ENCODE measurements at regions not wholly inside any gene's neighbourhood (a gene's known extent, or its start where the extent isn't known, plus 50 kb on each side); places are given as distances from the start of the nearest gene placed in this dataset.

DNA sequence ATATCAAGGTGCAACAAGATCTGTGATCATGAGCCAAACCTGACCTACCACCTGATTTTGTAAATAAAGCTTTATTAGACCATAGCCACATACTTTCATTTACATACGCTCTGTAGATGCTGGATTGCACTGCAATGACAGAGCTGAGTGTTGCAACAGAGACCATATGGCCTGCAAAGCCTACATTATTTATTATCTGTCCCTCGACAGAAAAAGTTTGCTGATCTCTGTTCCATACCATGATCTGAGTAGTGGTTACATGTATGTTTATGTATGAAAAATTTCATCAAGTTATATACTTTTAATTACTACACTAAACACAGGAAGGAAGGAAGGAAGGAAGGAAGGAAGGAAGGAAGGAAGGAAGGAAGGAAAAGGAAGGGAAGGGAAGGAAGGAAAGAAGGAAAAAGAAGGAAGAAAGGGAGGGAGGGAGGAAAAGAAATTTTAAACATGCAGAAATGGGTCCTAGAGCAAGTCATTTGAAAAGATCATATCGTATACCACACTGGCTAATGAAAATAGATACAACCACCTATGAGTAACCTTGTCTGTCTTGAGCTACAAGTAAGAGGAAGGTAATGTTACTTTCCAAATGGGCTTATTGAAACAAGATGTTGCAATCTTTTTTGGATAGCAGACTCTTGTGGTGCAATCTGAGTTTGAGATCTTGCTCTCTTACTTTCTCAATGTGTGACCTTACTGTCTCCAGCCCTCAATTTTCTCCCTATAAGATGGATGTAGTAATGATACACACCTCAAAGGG, 441.0 kb downstream of the KIF16B start:
- no peaks in the 10 kb centered on the region for H3K79me2 ChIP-seq (ENCODE audit: insufficient read depth, low read length)
- no peaks in the 10 kb centered on the region for H3K27me3 ChIP-seq (ENCODE audit: insufficient read depth, low read length)
- no peak for DNase-seq (ENCODE audit: insufficient read length, low spot score, missing footprints)
- H3K27ac ChIP-seq (ENCODE audit: low read depth, low read length), result no peak overlapping the region
- no peaks in the 10 kb centered on the region for H3K4me1 ChIP-seq (ENCODE audit: insufficient read depth, low read length)
- H2AFZ ChIP-seq (ENCODE audit: low read length), result no peak overlapping the region
- TF ChIP-seq, protein P1, sequence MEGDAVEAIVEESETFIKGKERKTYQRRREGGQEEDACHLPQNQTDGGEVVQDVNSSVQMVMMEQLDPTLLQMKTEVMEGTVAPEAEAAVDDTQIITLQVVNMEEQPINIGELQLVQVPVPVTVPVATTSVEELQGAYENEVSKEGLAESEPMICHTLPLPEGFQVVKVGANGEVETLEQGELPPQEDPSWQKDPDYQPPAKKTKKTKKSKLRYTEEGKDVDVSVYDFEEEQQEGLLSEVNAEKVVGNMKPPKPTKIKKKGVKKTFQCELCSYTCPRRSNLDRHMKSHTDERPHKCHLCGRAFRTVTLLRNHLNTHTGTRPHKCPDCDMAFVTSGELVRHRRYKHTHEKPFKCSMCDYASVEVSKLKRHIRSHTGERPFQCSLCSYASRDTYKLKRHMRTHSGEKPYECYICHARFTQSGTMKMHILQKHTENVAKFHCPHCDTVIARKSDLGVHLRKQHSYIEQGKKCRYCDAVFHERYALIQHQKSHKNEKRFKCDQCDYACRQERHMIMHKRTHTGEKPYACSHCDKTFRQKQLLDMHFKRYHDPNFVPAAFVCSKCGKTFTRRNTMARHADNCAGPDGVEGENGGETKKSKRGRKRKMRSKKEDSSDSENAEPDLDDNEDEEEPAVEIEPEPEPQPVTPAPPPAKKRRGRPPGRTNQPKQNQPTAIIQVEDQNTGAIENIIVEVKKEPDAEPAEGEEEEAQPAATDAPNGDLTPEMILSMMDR (IDR thresholded peaks at IDR 0.05; ENCODE audit: extremely low read depth, low read depth, low read length), result no peak
- no peak overlapping the region for H3K4me2 ChIP-seq (ENCODE audit: insufficient read depth, low read length)
- peaks cover 2% of the 10 kb centered on the region for H3K9me3 ChIP-seq (ENCODE audit: low read depth, low read length)
- no peak overlapping the region for H3K4me3 ChIP-seq (ENCODE audit: insufficient read depth, low read length)
- H4K20me1 ChIP-seq (ENCODE audit: insufficient read depth, low read length), result no peaks in the 10 kb centered on the region
- H3K36me3 ChIP-seq (ENCODE audit: insufficient read depth, low read length), result no peaks in the 10 kb centered on the region

DNA sequence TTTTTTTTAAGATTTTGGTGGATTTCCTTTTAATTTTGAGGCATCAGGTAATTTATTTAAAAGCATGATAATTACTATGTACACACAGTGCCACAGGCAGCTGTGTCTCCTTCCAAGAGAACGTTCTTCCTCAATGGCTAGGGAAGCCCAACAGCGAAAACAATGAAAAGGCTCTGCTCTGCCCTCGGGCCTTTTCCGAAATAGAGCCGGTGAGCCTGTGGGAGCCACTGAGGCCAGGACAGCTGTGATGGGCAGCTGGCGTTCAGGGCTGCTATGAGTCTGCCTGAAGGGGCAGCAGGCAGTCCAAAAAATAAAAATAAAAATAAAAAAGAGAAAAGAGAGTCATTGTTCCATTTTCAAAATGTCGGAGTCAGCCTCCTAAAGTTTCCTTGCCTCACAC, 443.8 kb downstream of the KIF16B start:
- H3K36me3 ChIP-seq (ENCODE audit: insufficient read depth, low read length), result no peaks in the 10 kb centered on the region

DNA sequence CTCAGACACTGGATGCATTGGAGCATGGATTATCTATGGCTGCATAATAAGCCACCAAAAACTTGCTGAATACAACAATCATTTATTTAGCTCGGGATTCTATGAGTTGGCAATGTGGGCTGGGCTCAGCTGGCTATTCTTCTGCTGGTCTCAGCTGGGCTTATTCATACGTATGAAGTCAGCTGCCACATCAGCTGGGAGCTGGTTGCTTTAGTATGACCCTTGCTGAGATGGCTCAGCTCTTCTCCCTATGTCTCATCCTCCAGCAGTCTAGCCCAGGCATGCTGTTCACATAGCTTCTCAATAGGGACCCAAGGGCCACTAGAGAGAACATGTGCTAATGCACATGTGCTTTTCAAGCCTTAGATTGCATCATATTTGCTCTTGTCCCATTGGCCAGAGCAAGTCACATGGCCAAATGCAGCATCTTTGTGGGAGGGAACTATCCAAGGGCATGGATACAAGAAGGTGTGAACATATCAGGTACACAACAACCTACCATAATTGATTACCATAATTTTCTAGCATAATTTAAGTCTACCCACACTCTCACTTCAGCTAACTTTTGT, 444.6 kb downstream of the KIF16B start:
- Histone ChIP-seq H3K27me3 (ENCODE audit: insufficient read depth, low read length) (no peaks in the 10 kb centered on the region), H2AFZ (ENCODE audit: low read length) (no peak overlapping the region), H3K79me2 (ENCODE audit: insufficient read depth, low read length) (no peaks in the 10 kb centered on the region), H3K4me3 (ENCODE audit: insufficient read depth, low read length) (no peak overlapping the region), H3K9me3 (ENCODE audit: low read depth, low read length) (peaks cover 2% of the 10 kb centered on the region), H3K4me1 (ENCODE audit: insufficient read depth, low read length) (no peaks in the 10 kb centered on the region), H3K4me2 (ENCODE audit: insufficient read depth, low read length) (no peak overlapping the region), H3K36me3 (ENCODE audit: insufficient read depth, low read length) (no peaks in the 10 kb centered on the region), H4K20me1 (ENCODE audit: insufficient read depth, low read length) (no peaks in the 10 kb centered on the region), H3K27ac (ENCODE audit: low read depth, low read length) (no peak overlapping the region)
- TF ChIP-seq, protein P1 (IDR thresholded peaks at IDR 0.05; ENCODE audit: extremely low read depth, low read depth, low read length), result no peak
- no peak for DNase-seq (ENCODE audit: insufficient read length, low spot score, missing footprints)

More for the DNA sequence above, 443.8 kb downstream of the KIF16B start:
- H3K4me1 ChIP-seq (ENCODE audit: insufficient read depth, low read length), result no peaks in the 10 kb centered on the region
- no peaks in the 10 kb centered on the region for H3K27me3 ChIP-seq (ENCODE audit: insufficient read depth, low read length)
- H3K27ac ChIP-seq (ENCODE audit: low read depth, low read length), result no peak overlapping the region
- H4K20me1 ChIP-seq (ENCODE audit: insufficient read depth, low read length), result no peaks in the 10 kb centered on the region
- no peak for DNase-seq (ENCODE audit: insufficient read length, low spot score, missing footprints)
- TF ChIP-seq, protein P1 (IDR thresholded peaks at IDR 0.05; ENCODE audit: extremely low read depth, low read depth, low read length), result no peak
- no peak overlapping the region for H3K4me2 ChIP-seq (ENCODE audit: insufficient read depth, low read length)
- peaks cover 2% of the 10 kb centered on the region for H3K9me3 ChIP-seq (ENCODE audit: low read depth, low read length)
- H3K4me3 ChIP-seq (ENCODE audit: insufficient read depth, low read length), result no peak overlapping the region
- H3K79me2 ChIP-seq (ENCODE audit: insufficient read depth, low read length), result no peaks in the 10 kb centered on the region
- H2AFZ ChIP-seq (ENCODE audit: low read length), result no peak overlapping the region

DNA sequence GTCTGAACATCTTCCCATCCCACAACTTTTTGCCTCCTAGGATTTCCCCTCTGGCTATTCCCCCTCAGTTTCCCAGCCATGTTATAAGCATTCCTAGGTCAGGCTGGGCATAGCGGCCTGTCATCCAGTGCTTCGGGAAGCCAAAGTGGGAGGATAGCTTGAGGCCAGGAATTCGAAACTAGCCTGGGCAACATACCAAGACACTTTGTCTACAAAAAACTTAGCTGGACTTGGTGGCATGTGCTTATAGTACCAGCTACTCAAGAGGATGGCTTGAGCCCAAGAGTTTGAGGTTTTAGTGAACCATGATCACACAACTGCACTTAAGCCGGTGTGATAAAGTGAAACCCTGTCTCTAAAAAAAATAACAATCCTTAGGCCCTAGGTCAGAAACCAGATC, 447.4 kb downstream of the KIF16B start:
- Histone ChIP-seq H3K36me3 (ENCODE audit: insufficient read depth, low read length) (no peaks in the 10 kb centered on the region), H3K27me3 (ENCODE audit: insufficient read depth, low read length) (no peaks in the 10 kb centered on the region), H3K9me3 (ENCODE audit: low read depth, low read length) (no peaks in the 10 kb centered on the region), H3K4me1 (ENCODE audit: insufficient read depth, low read length) (no peaks in the 10 kb centered on the region), H3K79me2 (ENCODE audit: insufficient read depth, low read length) (no peaks in the 10 kb centered on the region), H2AFZ (ENCODE audit: low read length) (no peak overlapping the region), H3K4me3 (ENCODE audit: insufficient read depth, low read length) (no peak overlapping the region), H3K4me2 (ENCODE audit: insufficient read depth, low read length) (no peak overlapping the region), H3K27ac (ENCODE audit: low read depth, low read length) (no peak overlapping the region), H4K20me1 (ENCODE audit: insufficient read depth, low read length) (no peaks in the 10 kb centered on the region)
- TF ChIP-seq, protein P1 (IDR thresholded peaks at IDR 0.05; ENCODE audit: extremely low read depth, low read depth, low read length), result no peak
- no peak for DNase-seq (ENCODE audit: insufficient read length, low spot score, missing footprints)
